HG02884 (cell line): ENCODE measurements at regions not wholly inside any gene's neighbourhood (a gene's known extent, or its start where the extent isn't known, plus 50 kb on each side); places are given as distances from the start of the nearest gene placed in this dataset.
"Not testable (repeated sequence)": the region's sequence is repeated elsewhere in the genome, so short reads cannot be mapped to it uniquely, and the experiment has no call there.

ENCODE experiments used
- ATAC-seq: cut with Tn5 transposase; IDR thresholded peaks from one replicate; pipeline ENCODE4 v1.9.1; 2021; ENCODE audit warnings: mild to moderate bottlenecking, moderate library complexity; ENCODE audit not compliant: unreplicated experiment

GRCh38 chr5:148880197-148880596 is 53.8 kb downstream of the ADRB2 start:
- no peak for ATAC-seq

GRCh38 chr5:148880696-148881095 is 54.3 kb downstream of the ADRB2 start:
- ATAC-seq = no peak

- ATAC-seq = no peak
Measured at GRCh38 chr5:148882332-148882731, 55.9 kb downstream of the ADRB2 start.

GRCh38 chr5:148884339-148885020 is 58.1 kb downstream of the ADRB2 start:
- ATAC-seq = no peak

GRCh38 chr5:148887123-148887881 is 60.9 kb downstream of the ADRB2 start:
- no peak for ATAC-seq

- not testable (repeated sequence) for ATAC-seq
Measured at GRCh38 chr5:148889936-148890335, 63.5 kb downstream of the ADRB2 start.

GRCh38 chr5:148895441-148895840 is 69.0 kb downstream of the ADRB2 start:
- ATAC-seq = not testable (repeated sequence)

- no peak for ATAC-seq
Measured at GRCh38 chr5:148897842-148898241, 71.4 kb downstream of the ADRB2 start.

GRCh38 chr5:148898413-148899075 is 72.1 kb downstream of the ADRB2 start:
- ATAC-seq = no peak

GRCh38 chr5:148899993-148900392 is 73.6 kb downstream of the ADRB2 start:
- no peak for ATAC-seq

- no peak for ATAC-seq
Measured at GRCh38 chr5:148902478-148902877, 76.1 kb downstream of the ADRB2 start.

- ATAC-seq = no peak
Measured at GRCh38 chr5:148903587-148903986, 77.2 kb downstream of the ADRB2 start.

GRCh38 chr5:148904440-148904839 is 78.0 kb downstream of the ADRB2 start:
- ATAC-seq = no peak

- no peak for ATAC-seq
Measured at GRCh38 chr5:148905541-148905940, 79.1 kb downstream of the ADRB2 start.

GRCh38 chr5:148906968-148907367 is 80.6 kb downstream of the ADRB2 start:
- no peak for ATAC-seq

- no peak for ATAC-seq
Measured at GRCh38 chr5:148909040-148909439, 82.6 kb downstream of the ADRB2 start.

GRCh38 chr5:148909766-148910165 is 83.4 kb downstream of the ADRB2 start:
- ATAC-seq = no peak

GRCh38 chr5:148910216-148910615 is 83.8 kb downstream of the ADRB2 start:
- no peak for ATAC-seq

GRCh38 chr5:148910686-148911361 is 84.4 kb downstream of the ADRB2 start:
- no peak for ATAC-seq

GRCh38 chr5:148911386-148911785 is 85.0 kb downstream of the ADRB2 start:
- ATAC-seq = no peak

- ATAC-seq = no peak
Measured at GRCh38 chr5:148912146-148912545, 85.7 kb downstream of the ADRB2 start.
